ENCODE measurements at regions not wholly inside any gene's neighbourhood (a gene's known extent, or its start where the extent isn't known, plus 50 kb on each side); places are given as distances from the start of the nearest gene placed in this dataset.

GRCh38 chr12:68534108-68534507 is 76.6 kb upstream of the RAP1B start:
- TF ChIP-seq USF1 (CRISPR knock-in tag; IDR thresholded peaks at IDR 0.05) (no peak), FOXP4 (CRISPR knock-in tag; IDR thresholded peaks at IDR 0.05) (no peak), CREB1 (CRISPR knock-in tag; IDR thresholded peaks at IDR 0.05) (no peak), MAX (CRISPR knock-in tag; IDR thresholded peaks at IDR 0.05) (no peak), SP1 (CRISPR knock-in tag; conservative IDR thresholded peaks at IDR 0.05) (no peak)
- TF ChIP-seq, protein P1, sequence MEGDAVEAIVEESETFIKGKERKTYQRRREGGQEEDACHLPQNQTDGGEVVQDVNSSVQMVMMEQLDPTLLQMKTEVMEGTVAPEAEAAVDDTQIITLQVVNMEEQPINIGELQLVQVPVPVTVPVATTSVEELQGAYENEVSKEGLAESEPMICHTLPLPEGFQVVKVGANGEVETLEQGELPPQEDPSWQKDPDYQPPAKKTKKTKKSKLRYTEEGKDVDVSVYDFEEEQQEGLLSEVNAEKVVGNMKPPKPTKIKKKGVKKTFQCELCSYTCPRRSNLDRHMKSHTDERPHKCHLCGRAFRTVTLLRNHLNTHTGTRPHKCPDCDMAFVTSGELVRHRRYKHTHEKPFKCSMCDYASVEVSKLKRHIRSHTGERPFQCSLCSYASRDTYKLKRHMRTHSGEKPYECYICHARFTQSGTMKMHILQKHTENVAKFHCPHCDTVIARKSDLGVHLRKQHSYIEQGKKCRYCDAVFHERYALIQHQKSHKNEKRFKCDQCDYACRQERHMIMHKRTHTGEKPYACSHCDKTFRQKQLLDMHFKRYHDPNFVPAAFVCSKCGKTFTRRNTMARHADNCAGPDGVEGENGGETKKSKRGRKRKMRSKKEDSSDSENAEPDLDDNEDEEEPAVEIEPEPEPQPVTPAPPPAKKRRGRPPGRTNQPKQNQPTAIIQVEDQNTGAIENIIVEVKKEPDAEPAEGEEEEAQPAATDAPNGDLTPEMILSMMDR (IDR thresholded peaks at IDR 0.05): no peak
